Muscle layer of colon (tissue), 2 donors: ENCODE measurements at regions not wholly inside any gene's neighbourhood (a gene's known extent, or its start where the extent isn't known, plus 50 kb on each side); places are given as distances from the start of the nearest gene placed in this dataset.
"Not testable (repeated sequence)": the region's sequence is repeated elsewhere in the genome, so short reads cannot be mapped to it uniquely, and the experiment has no call there.

Experiments
- H3K27ac ChIP-seq: one replicate; pipeline ENCODE4 v1.7.0; 2013; ENCODE audit warnings: low read depth, mild to moderate bottlenecking, low read length, moderate library complexity
- H3K27me3 ChIP-seq, 2 donors: one replicate each; pipeline ENCODE4 v1.7.0; 2013; ENCODE audit warnings: low read length in 2 of 2, mild to moderate bottlenecking in 2 of 2; ENCODE audit not compliant: insufficient read depth in 2 of 2, control insufficient read depth in 1 of 2
- H3K36me3 ChIP-seq: one replicate; pipeline ENCODE4 v1.7.0; 2013; ENCODE audit warnings: mild to moderate bottlenecking, low read length; ENCODE audit not compliant: insufficient read depth
- H3K4me1 ChIP-seq: one replicate; pipeline ENCODE4 v1.7.0; 2013; ENCODE audit warnings: mild to moderate bottlenecking, low read length; ENCODE audit not compliant: insufficient read depth
- H3K4me3 ChIP-seq, 2 donors: one replicate each; pipeline ENCODE4 v1.7.0; 2013; ENCODE audit warnings: low read length in 2 of 2, low read depth in 1 of 2, mild to moderate bottlenecking in 1 of 2, moderate library complexity in 1 of 2
- H3K9ac ChIP-seq: one replicate; pipeline ENCODE4 v1.7.0; 2013; ENCODE audit warnings: low read length
- H3K9me3 ChIP-seq: one replicate; pipeline ENCODE4 v1.7.0; 2013; ENCODE audit warnings: mild to moderate bottlenecking, low read length
- donor health status: abdominal sarcoma.
- donor health status: Adenocarcinoma of cecum.

- no peak overlapping the region for H3K4me3 ChIP-seq
- H3K36me3 ChIP-seq = no peaks in the 10 kb centered on the region
- H3K9me3 ChIP-seq = no peaks in the 10 kb centered on the region
- H3K27ac ChIP-seq = no peak overlapping the region
- H3K4me1 ChIP-seq = no peaks in the 10 kb centered on the region
- H3K9ac ChIP-seq = no peak overlapping the region
- no peaks in the 10 kb centered on the region for H3K27me3 ChIP-seq
Observed at GRCh38 chr3:174460831-174461230, 398.3 kb upstream of the NAALADL2 start.

GRCh38 chr3:174462916-174463315, 396.2 kb upstream of the NAALADL2 start:
- Histone ChIP-seq H3K27ac (no peak overlapping the region), H3K4me3 (no peak overlapping the region), H3K9me3 (no peaks in the 10 kb centered on the region), H3K36me3 (no peaks in the 10 kb centered on the region), H3K4me1 (no peaks in the 10 kb centered on the region), H3K9ac (no peak overlapping the region), H3K27me3 (no peaks in the 10 kb centered on the region)

GRCh38 chr3:174465177-174465576, 394.0 kb upstream of the NAALADL2 start:
- no peak overlapping the region for H3K27ac ChIP-seq
- no peaks in the 10 kb centered on the region for H3K27me3 ChIP-seq
- no peaks in the 10 kb centered on the region for H3K4me1 ChIP-seq
- H3K36me3 ChIP-seq = no peaks in the 10 kb centered on the region
- H3K9ac ChIP-seq = no peak overlapping the region
- H3K9me3 ChIP-seq = no peaks in the 10 kb centered on the region
- no peak overlapping the region for H3K4me3 ChIP-seq

GRCh38 chr3:174466471-174467054, 392.6 kb upstream of the NAALADL2 start:
- Histone ChIP-seq H3K9me3 (no peaks in the 10 kb centered on the region), H3K36me3 (no peaks in the 10 kb centered on the region), H3K9ac (no peak overlapping the region), H3K4me3 (no peak overlapping the region), H3K4me1 (no peaks in the 10 kb centered on the region), H3K27me3 (no peaks in the 10 kb centered on the region), H3K27ac (no peak overlapping the region)

- Histone ChIP-seq H3K4me1 (no peaks in the 10 kb centered on the region), H3K27ac (no peak overlapping the region), H3K4me3 (no peak overlapping the region), H3K36me3 (no peaks in the 10 kb centered on the region), H3K27me3 (no peaks in the 10 kb centered on the region), H3K9ac (no peak overlapping the region), H3K9me3 (no peaks in the 10 kb centered on the region)
Observed at GRCh38 chr3:174477491-174477890, 381.6 kb upstream of the NAALADL2 start.

- H3K4me1 ChIP-seq = no peaks in the 10 kb centered on the region
- H3K4me3 ChIP-seq = no peak overlapping the region
- H3K9me3 ChIP-seq = no peaks in the 10 kb centered on the region
- H3K27me3 ChIP-seq = no peaks in the 10 kb centered on the region
- no peak overlapping the region for H3K27ac ChIP-seq
- H3K36me3 ChIP-seq = no peaks in the 10 kb centered on the region
- H3K9ac ChIP-seq = no peak overlapping the region
Observed at GRCh38 chr3:174480767-174481166, 378.4 kb upstream of the NAALADL2 start.

GRCh38 chr3:174482541-174482940, 376.6 kb upstream of the NAALADL2 start:
- Histone ChIP-seq H3K27ac (no peak overlapping the region), H3K9me3 (no peaks in the 10 kb centered on the region), H3K4me3 (no peak overlapping the region), H3K36me3 (no peaks in the 10 kb centered on the region), H3K4me1 (no peaks in the 10 kb centered on the region), H3K9ac (no peak overlapping the region), H3K27me3 (no peaks in the 10 kb centered on the region)

GRCh38 chr3:174483254-174483653, 375.9 kb upstream of the NAALADL2 start:
- no peak overlapping the region for H3K4me3 ChIP-seq
- no peaks in the 10 kb centered on the region for H3K4me1 ChIP-seq
- no peak overlapping the region for H3K9ac ChIP-seq
- no peaks in the 10 kb centered on the region for H3K9me3 ChIP-seq
- H3K36me3 ChIP-seq = no peaks in the 10 kb centered on the region
- no peaks in the 10 kb centered on the region for H3K27me3 ChIP-seq
- no peak overlapping the region for H3K27ac ChIP-seq

GRCh38 chr3:174483856-174484255, 375.3 kb upstream of the NAALADL2 start:
- H3K9ac ChIP-seq, H3K4me1 ChIP-seq, H3K9me3 ChIP-seq, H3K27me3 ChIP-seq, H3K27ac ChIP-seq, H3K4me3 ChIP-seq, H3K36me3 ChIP-seq: not testable (repeated sequence)

- H3K4me1 ChIP-seq = no peaks in the 10 kb centered on the region
- H3K9ac ChIP-seq = no peak overlapping the region
- H3K27me3 ChIP-seq = no peaks in the 10 kb centered on the region
- H3K27ac ChIP-seq = no peak overlapping the region
- H3K9me3 ChIP-seq = no peaks in the 10 kb centered on the region
- no peak overlapping the region for H3K4me3 ChIP-seq
- H3K36me3 ChIP-seq = no peaks in the 10 kb centered on the region
Observed at GRCh38 chr3:174488527-174488926, 370.6 kb upstream of the NAALADL2 start.

- H3K4me1 ChIP-seq = peaks cover 16% of the 10 kb centered on the region
- no peak overlapping the region for H3K27ac ChIP-seq
- H3K9me3 ChIP-seq = no peaks in the 10 kb centered on the region
- H3K36me3 ChIP-seq = no peaks in the 10 kb centered on the region
- no peaks in the 10 kb centered on the region for H3K27me3 ChIP-seq
- H3K4me3 ChIP-seq = no peak overlapping the region
- H3K9ac ChIP-seq = no peak overlapping the region
Observed at GRCh38 chr3:174495311-174495710, 363.8 kb upstream of the NAALADL2 start.

GRCh38 chr3:174495928-174496327, 363.2 kb upstream of the NAALADL2 start:
- H3K27ac ChIP-seq = no peak overlapping the region
- no peaks in the 10 kb centered on the region for H3K36me3 ChIP-seq
- no peak overlapping the region for H3K4me3 ChIP-seq
- no peaks in the 10 kb centered on the region for H3K9me3 ChIP-seq
- no peak overlapping the region for H3K9ac ChIP-seq
- peaks cover 16% of the 10 kb centered on the region for H3K4me1 ChIP-seq
- no peaks in the 10 kb centered on the region for H3K27me3 ChIP-seq
